H9 (cell line): ENCODE measurements at regions not wholly inside any gene's neighbourhood (a gene's known extent, or its start where the extent isn't known, plus 50 kb on each side); places are given as distances from the start of the nearest gene placed in this dataset.

Experiments
- DNase-seq: peaks from one replicate; pipeline ENCODE4 v3.0.0-alpha.2; 2017
- H2AFZ ChIP-seq: one replicate; pipeline ENCODE4 v1.6.1; 2013; ENCODE audit warnings: mild to moderate bottlenecking, low read length, control low read depth, moderate library complexity
- H2AK5ac ChIP-seq: 2 replicates; pipeline ENCODE4 v1.6.1; 2013; ENCODE audit warnings: low read length, control low read depth, mixed read lengths; ENCODE audit not compliant: insufficient read length
- H2BK120ac ChIP-seq: one replicate; pipeline ENCODE4 v1.6.1; 2013; ENCODE audit warnings: low read depth, mild to moderate bottlenecking, low read length, control low read depth, inconsistent platforms; ENCODE audit not compliant: poor library complexity, severe bottlenecking
- H2BK12ac ChIP-seq: 2 replicates; pipeline ENCODE4 v1.6.1; 2013; ENCODE audit warnings: low read length, control low read depth, mixed read lengths, low read depth; ENCODE audit not compliant: insufficient read length
- H2BK15ac ChIP-seq: 2 replicates; pipeline ENCODE4 v1.6.1; 2013; ENCODE audit warnings: low read depth, low read length, control low read depth
- H2BK20ac ChIP-seq: one replicate; pipeline ENCODE4 v1.6.1; 2013; ENCODE audit warnings: low read depth, mild to moderate bottlenecking, low read length, control low read depth, inconsistent platforms; ENCODE audit not compliant: poor library complexity, severe bottlenecking
- H2BK5ac ChIP-seq: 2 replicates; pipeline ENCODE4 v1.6.1; 2013; ENCODE audit warnings: low read length, control low read depth, mixed read lengths; ENCODE audit not compliant: insufficient read length
- H3K14ac ChIP-seq: 2 replicates; pipeline ENCODE4 v1.6.1; 2013; ENCODE audit warnings: low read length, control low read depth; ENCODE audit not compliant: insufficient read depth
- H3K18ac ChIP-seq: 2 replicates; pipeline ENCODE4 v1.6.1; 2013; ENCODE audit warnings: low read depth, mild to moderate bottlenecking, mixed read lengths, low read length, control low read depth; ENCODE audit not compliant: insufficient read length
- H3K23ac ChIP-seq: 2 replicates; pipeline ENCODE4 v1.6.1; 2013; ENCODE audit warnings: low read length, control low read depth, mixed read lengths, low read depth; ENCODE audit not compliant: insufficient read length
- H3K23me2 ChIP-seq: 2 replicates; pipeline ENCODE4 v1.6.1; 2013; ENCODE audit warnings: low read depth, mild to moderate bottlenecking, mixed read lengths, low read length, control low read depth; ENCODE audit not compliant: insufficient read length, poor library complexity, severe bottlenecking
- H3K27ac ChIP-seq: 2 replicates; pipeline ENCODE4 v1.5.1; 2013; ENCODE audit warnings: low read length, control low read depth, mixed read lengths, low read depth; ENCODE audit not compliant: insufficient read length
- H3K27me3 ChIP-seq: 2 replicates; pipeline ENCODE4 v1.6.1; 2013; ENCODE audit warnings: low read length, control low read depth, inconsistent platforms; ENCODE audit not compliant: insufficient read depth
- H3K4ac ChIP-seq: 2 replicates; pipeline ENCODE4 v1.6.1; 2013; ENCODE audit warnings: low read depth, mild to moderate bottlenecking, control low read depth, inconsistent platforms, low read length, moderate library complexity
- H3K4me1 ChIP-seq: 2 replicates; pipeline ENCODE4 v1.6.1; 2013; ENCODE audit warnings: low read length, control low read depth, inconsistent platforms; ENCODE audit not compliant: insufficient read depth
- H3K4me2 ChIP-seq: 2 replicates; pipeline ENCODE4 v1.6.1; 2013; ENCODE audit warnings: low read length, control low read depth, mixed read lengths; ENCODE audit not compliant: insufficient read length, insufficient read depth
- H3K56ac ChIP-seq: 2 replicates; pipeline ENCODE4 v1.6.1; 2013; ENCODE audit warnings: low read depth, mild to moderate bottlenecking, mixed read lengths, low read length, control low read depth; ENCODE audit not compliant: insufficient read length
- H3K79me1 ChIP-seq: 2 replicates; pipeline ENCODE4 v1.6.1; 2013; ENCODE audit warnings: low read depth, mild to moderate bottlenecking, moderate library complexity, low read length, control low read depth, inconsistent platforms; ENCODE audit not compliant: insufficient read depth, poor library complexity, severe bottlenecking
- H3K79me2 ChIP-seq: 2 replicates; pipeline ENCODE4 v1.6.1; 2013; ENCODE audit warnings: low read length, control low read depth, inconsistent platforms; ENCODE audit not compliant: insufficient read depth
- H3K9ac ChIP-seq: 2 replicates; pipeline ENCODE4 v1.6.1; 2013; ENCODE audit warnings: low read length, control low read depth, mixed read lengths; ENCODE audit not compliant: insufficient read length; ENCODE audit errors: extremely low read depth
- H3K9me3 ChIP-seq: one replicate; pipeline ENCODE4 v1.6.1; 2013; ENCODE audit warnings: low read depth, low read length, inconsistent platforms; ENCODE audit not compliant: control insufficient read depth
- H3T11ph ChIP-seq: one replicate; pipeline ENCODE4 v1.6.1; 2013; ENCODE audit warnings: mild to moderate bottlenecking, low read length, control low read depth, inconsistent platforms
- H4K20me1 ChIP-seq: one replicate; pipeline ENCODE4 v1.6.1; 2013; ENCODE audit not compliant: control insufficient read depth, insufficient read length, insufficient read depth
- H4K5ac ChIP-seq: 2 replicates; pipeline ENCODE4 v1.6.1; 2013; ENCODE audit warnings: low read depth, mild to moderate bottlenecking, mixed read lengths, low read length, control low read depth; ENCODE audit not compliant: insufficient read length
- H4K8ac ChIP-seq: replicated peaks from 2 replicates; pipeline ENCODE4 v1.6.1; 2013; ENCODE audit warnings: low read length, control low read depth, mixed read lengths, low read depth; ENCODE audit not compliant: insufficient read length
- H4K91ac ChIP-seq: 2 replicates; pipeline ENCODE4 v1.6.1; 2013; ENCODE audit warnings: low read depth, mild to moderate bottlenecking, moderate library complexity, mixed read lengths, low read length, control low read depth; ENCODE audit not compliant: insufficient read length
- H3K27ac Mint-ChIP-seq, 3 experiments: 2 replicates in 2 of 3; 3 replicates in 1 of 3; pipeline ENCODE4 v1.8.0; 2020 to 2021; ENCODE audit warnings: mixed read lengths in 3 of 3, mild to moderate bottlenecking in 1 of 3, moderate library complexity in 1 of 3
- H3K27me3 Mint-ChIP-seq: 2 replicates; pipeline ENCODE4 v1.8.0; 2021; ENCODE audit warnings: low read depth, mild to moderate bottlenecking, moderate library complexity, mixed read lengths
- H3K36me3 Mint-ChIP-seq, 3 experiments: 2 replicates in 2 of 3; 3 replicates in 1 of 3; pipeline ENCODE4 v1.8.0; 2020 to 2021; ENCODE audit warnings: low read depth in 3 of 3, mixed read lengths in 3 of 3; ENCODE audit not compliant: insufficient read depth in 1 of 3
- H3K4me1 Mint-ChIP-seq, 2 experiments: 2 replicates each; pipeline ENCODE4 v1.8.0; 2020; ENCODE audit warnings: mixed read lengths in 2 of 2
- H3K4me3 Mint-ChIP-seq, 2 experiments: 2 replicates in 1 of 2; 3 replicates in 1 of 2; pipeline ENCODE4 v1.8.0; 2020 to 2021; ENCODE audit warnings: mild to moderate bottlenecking in 2 of 2, mixed read lengths in 2 of 2, moderate library complexity in 1 of 2
- H3K9me3 Mint-ChIP-seq, 2 experiments: 2 replicates in 1 of 2; 3 replicates in 1 of 2; pipeline ENCODE4 v1.8.0; 2020; ENCODE audit warnings: mild to moderate bottlenecking in 2 of 2, mixed read lengths in 2 of 2, moderate library complexity in 1 of 2
- CTCF ChIP-seq: fragments of 200-600 bp; sonication (generic); conservative IDR thresholded peaks from 3 replicates; pipeline ENCODE4 v1.8.0; 2021; ENCODE audit warnings: antibody characterized with exemption, mild to moderate bottlenecking

GRCh38 chr11:23563591-23563990 is 703.3 kb upstream of the CCDC179 start:
- H3K9me3 Mint-ChIP-seq: no peaks in the 10 kb centered on the region
- Histone ChIP-seq H4K5ac (no peak overlapping the region), H2AK5ac (no peak overlapping the region), H3K4ac (no peak overlapping the region), H3K79me1 (no peaks in the 10 kb centered on the region), H3K27ac (no peak overlapping the region), H3K56ac (no peak overlapping the region), H3K4me1 (no peaks in the 10 kb centered on the region), H3K14ac (no peak overlapping the region), H2BK20ac (no peak overlapping the region), H2BK120ac (no peak overlapping the region), H3K4me2 (no peak overlapping the region), H3K27me3 (no peaks in the 10 kb centered on the region), H4K91ac (no peak overlapping the region), H2BK5ac (no peak overlapping the region), H4K20me1 (no peaks in the 10 kb centered on the region), H3K79me2 (no peaks in the 10 kb centered on the region), H2BK12ac (no peak overlapping the region), H2BK15ac (no peak overlapping the region), H3K9ac (no peak overlapping the region), H2AFZ (no peak overlapping the region), H3K23ac (no peak overlapping the region), H3T11ph (no peak overlapping the region), H3K9me3 (no peaks in the 10 kb centered on the region), H3K18ac (no peak overlapping the region), H4K8ac (no peak overlapping the region), H3K23me2 (no peaks in the 10 kb centered on the region)
- H3K36me3 Mint-ChIP-seq: no peaks in the 10 kb centered on the region
- H3K4me3 Mint-ChIP-seq: no peak overlapping the region
- H3K27me3 Mint-ChIP-seq: no peaks in the 10 kb centered on the region
- TF ChIP-seq CTCF: no peak
- DNase-seq: no peak
- H3K27ac Mint-ChIP-seq: no peak overlapping the region
- peaks cover 2% of the 10 kb centered on the region in 2 experiments; a peak in 3 of 4 replicates for H3K4me1 Mint-ChIP-seq
